ENCODE measurements at regions not wholly inside any gene's neighbourhood (a gene's known extent, or its start where the extent isn't known, plus 50 kb on each side); places are given as distances from the start of the nearest gene placed in this dataset.
A peak's percentile ranks its signal among the peaks of the same experiment; 100 is the strongest.
"Not testable (repeated sequence)": the region's sequence is repeated elsewhere in the genome, so short reads cannot be mapped to it uniquely, and the experiment has no call there.

DNA sequence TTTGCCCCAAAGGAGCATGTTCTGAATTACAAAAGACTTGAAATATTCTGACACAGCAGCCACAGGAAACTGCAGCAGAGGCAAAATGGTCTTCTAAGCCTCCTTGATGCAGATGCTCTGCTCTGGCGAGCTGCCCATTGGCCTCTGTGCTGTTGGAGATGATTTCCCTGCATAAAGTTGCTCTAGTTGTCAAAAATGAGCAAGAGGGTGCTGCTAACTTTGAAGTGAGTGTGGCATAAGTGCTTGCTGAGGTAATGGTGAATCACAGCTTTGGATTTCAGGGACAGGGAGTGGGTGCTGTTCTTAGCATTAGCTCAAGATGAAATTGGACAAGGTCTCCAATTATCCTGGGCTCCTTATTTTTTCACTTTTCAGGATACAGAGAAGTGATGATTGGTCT is 435.4 kb downstream of the TMEM135 start:
- no peak for DNase-seq (ENCODE audit: low read depth in 1 of 2, low spot score in 1 of 2)
- in situ Hi-C loops (cut with HindIII; ENCODE audit: low pct_unique_long_range_greater_than_20kb, low sequenced_read_pairs): no loop called here
- no peak for TF ChIP-seq JUND (IDR thresholded peaks at IDR 0.05; ENCODE audit: low read depth)

DNA sequence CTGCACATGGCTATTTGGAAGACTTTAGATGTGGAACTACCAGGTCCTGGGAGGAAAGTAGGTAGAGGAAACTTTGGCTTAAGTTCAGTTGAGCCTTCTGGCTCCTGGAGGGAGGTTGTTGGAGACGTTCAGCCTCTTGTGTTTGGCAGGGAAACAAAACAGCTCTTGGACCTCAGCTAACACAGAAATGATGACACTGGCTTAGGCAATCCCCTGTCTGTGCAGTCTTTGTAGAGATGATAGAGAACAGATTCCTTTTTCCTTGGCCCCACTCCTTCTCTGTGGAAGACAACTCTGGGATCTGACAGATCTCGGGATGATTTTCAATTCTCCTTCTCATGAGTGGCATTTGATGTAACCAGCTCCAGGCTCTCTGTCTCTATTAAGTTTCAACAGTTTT is 428.5 kb downstream of the TMEM135 start:
- in situ Hi-C loops (cut with HindIII; ENCODE audit: low pct_unique_long_range_greater_than_20kb, low sequenced_read_pairs): no loop called here
- no peak for DNase-seq (ENCODE audit: low read depth in 1 of 2, low spot score in 1 of 2)
- TF ChIP-seq JUND (IDR thresholded peaks at IDR 0.05; ENCODE audit: low read depth): no peak

DNA sequence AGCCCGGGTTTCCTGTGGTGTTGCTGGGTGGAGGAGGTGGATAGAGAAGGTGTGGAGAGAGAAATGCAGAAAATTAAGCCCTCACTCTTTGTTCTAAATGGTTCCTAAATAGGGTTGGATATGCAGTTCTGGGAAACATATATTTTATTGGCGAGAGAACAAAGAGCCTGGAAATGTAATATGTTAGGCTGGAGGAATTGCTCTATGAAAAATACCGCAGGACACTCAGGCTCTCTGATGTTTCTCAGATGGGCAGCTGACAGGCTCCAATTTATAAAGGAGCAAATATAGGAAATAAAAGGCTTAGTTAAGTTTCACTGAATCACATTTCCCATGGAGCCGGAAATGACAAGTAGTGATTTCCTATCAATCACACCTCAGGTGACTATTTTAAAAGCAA is 428.0 kb downstream of the TMEM135 start:
- TF ChIP-seq JUND (IDR thresholded peaks at IDR 0.05; ENCODE audit: low read depth): no peak
- no peak for DNase-seq (ENCODE audit: low read depth in 1 of 2, low spot score in 1 of 2)
- in situ Hi-C loops (cut with HindIII; ENCODE audit: low pct_unique_long_range_greater_than_20kb, low sequenced_read_pairs): no loop called here

DNA sequence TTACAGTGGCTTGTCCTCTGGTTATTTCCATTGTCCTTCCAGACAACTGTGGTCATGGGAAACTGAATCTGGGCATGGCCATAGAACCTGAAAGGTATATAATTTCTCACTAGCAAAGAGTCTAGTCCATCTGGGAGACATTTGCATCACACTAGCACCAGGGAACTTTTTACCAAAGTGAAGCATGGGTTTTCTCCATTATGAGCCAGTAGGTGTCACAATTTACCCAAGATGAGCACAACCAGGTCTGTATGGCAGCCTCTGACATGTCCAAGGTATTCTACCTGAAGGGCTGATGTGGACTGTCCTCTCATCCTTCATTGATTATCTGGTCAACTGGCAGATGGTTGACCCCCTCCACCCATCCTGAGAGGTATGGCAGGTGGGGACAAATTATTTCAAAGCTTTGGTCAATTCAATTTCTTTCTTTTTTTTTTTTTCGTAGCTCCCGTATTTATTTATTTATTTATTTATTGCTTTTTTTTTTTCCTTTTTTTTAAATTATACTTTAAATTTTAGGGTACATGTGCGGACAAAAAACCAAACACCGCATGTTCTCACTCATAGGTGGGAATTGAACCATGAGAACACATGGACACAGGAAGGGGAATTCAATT is 425.9 kb downstream of the TMEM135 start:
- in situ Hi-C loops (cut with HindIII; ENCODE audit: low pct_unique_long_range_greater_than_20kb, low sequenced_read_pairs): no loop called here
- DNase-seq (ENCODE audit: low read depth in 1 of 2, low spot score in 1 of 2): peak; percentile 60 to 82
- no peak for TF ChIP-seq JUND (IDR thresholded peaks at IDR 0.05; ENCODE audit: low read depth)

DNA sequence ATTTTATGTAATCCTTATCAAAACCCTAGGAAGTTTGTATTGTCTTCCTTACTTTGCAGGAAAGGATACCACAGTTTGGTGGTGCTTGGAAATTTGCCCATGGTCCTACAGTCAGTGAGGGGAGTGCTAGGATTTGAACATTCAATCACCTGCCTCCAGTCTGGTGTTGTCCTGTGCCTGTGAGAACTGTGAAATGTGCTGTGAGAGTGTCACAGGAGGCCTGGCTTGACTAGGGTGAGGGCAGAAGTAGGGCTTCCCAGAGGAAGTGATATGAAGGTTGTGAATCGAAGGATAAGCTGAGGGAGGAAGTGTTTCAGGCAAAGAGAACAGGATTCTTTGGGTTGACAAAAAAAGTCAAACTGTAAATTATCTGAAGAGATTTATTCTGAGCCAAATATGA is 424.4 kb downstream of the TMEM135 start:
- in situ Hi-C loops (cut with HindIII; ENCODE audit: low pct_unique_long_range_greater_than_20kb, low sequenced_read_pairs): no loop called here
- TF ChIP-seq JUND (IDR thresholded peaks at IDR 0.05; ENCODE audit: low read depth): no peak

DNA sequence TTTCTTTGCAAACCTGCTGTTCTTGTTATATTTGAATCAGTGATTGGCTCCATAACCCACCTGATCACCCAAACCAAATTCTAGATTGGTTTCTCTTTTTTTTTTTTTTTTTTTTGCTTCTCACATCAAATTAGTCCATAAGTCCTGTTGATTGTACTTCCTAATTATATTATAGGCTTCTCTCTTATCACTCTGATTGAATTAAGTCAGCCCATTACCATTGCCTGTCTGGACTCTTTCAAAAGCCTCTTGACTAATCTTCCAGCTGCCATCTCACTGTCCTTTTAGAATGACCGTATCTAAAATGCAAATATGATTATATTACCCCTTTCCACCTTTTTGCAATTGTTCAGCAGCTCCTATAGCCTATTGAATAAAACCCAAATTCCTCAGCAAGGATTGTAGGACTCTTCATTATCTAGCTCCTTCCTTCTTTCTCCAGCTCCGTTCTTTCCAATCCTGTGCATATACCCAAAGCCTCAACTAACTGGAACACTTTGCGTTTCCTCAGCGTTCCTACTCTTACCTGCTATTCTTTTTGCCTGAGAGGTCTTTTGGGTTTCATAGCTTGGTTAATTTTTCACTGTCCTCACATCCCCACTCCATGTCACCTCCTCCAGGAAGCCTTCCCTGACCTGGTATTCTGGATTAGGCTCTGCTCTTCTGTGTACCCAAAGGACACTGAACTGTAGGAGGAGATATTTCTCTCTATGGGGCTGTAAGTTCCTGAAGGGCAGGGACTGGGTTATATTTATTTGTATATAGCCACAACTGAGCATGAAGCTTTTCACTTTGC is 423.3 kb downstream of the TMEM135 start:
- no peak for TF ChIP-seq JUND (IDR thresholded peaks at IDR 0.05; ENCODE audit: low read depth)

More for the DNA sequence above, 424.4 kb downstream of the TMEM135 start:
- DNase-seq (ENCODE audit: low read depth in 1 of 2, low spot score in 1 of 2): no peak

DNA sequence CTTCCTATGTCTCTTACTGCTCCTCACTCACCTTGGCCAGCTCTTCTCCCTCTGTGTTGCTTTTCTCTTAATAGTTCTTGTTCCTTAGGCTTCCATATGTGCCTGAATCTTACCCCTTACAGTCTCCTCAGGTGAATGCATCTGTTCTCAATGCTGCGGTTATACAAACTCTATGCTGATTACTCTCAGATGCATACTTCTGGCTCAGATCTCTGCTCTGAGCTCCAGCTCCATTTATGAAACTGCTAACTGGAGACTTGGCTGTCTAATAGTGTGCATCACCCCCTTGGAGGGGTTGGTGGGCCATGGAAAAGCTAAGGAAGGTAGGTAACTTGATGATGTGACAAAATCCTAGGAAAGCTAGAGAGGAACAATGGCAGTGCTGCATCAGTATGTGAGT is 422.5 kb downstream of the TMEM135 start:
- TF ChIP-seq JUND (IDR thresholded peaks at IDR 0.05; ENCODE audit: low read depth): no peak
- in situ Hi-C loops (cut with HindIII; ENCODE audit: low pct_unique_long_range_greater_than_20kb, low sequenced_read_pairs): no loop called here
- DNase-seq (ENCODE audit: low read depth in 1 of 2, low spot score in 1 of 2): no peak

More for the DNA sequence above, 423.3 kb downstream of the TMEM135 start:
- DNase-seq (ENCODE audit: low read depth in 1 of 2, low spot score in 1 of 2): no peak
- in situ Hi-C loops (cut with HindIII; ENCODE audit: low pct_unique_long_range_greater_than_20kb, low sequenced_read_pairs): no loop called here

DNA sequence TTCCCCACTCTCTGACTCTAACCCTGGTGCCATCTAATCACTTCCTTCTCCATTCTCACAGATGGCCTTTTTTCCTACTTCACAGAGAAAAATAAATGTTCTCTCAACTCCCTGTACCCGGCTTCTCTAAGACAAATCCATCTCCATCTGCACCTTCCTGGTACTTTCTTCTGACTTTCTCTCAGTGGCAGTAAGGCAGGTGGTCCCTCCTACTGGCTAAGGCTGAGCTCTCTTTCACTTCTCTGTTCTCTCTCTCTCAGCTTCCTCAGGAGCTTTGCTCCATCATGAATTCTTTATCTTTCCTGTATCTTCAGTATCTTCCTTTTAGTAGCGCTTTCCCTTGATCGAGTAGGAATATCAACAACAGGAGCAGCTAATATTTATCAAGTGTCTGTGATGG is 421.6 kb downstream of the TMEM135 start:
- no peak for TF ChIP-seq JUND (IDR thresholded peaks at IDR 0.05; ENCODE audit: low read depth)
- in situ Hi-C loops (cut with HindIII; ENCODE audit: low pct_unique_long_range_greater_than_20kb, low sequenced_read_pairs): no loop called here

DNA sequence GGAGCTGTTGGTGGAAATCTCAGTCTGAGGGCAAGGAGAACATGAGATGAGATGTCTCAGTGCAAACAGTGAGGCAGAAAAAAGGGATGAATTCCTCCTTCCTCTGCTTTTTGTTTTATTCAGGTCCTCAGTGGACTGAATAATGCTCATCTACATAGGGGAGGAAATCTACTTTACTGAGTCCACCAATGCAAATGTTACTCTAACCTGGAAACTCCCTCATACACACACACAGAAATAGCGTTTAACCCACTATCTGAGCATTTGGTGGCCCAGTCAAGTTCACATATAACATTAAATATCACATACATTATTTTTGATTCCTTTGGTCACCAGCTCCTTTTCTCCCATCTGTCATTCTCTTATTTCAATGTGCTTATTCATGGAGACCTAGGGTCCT is 418.8 kb downstream of the TMEM135 start:
- no peak for TF ChIP-seq JUND (IDR thresholded peaks at IDR 0.05; ENCODE audit: low read depth)

More for the DNA sequence above, 421.6 kb downstream of the TMEM135 start:
- no peak for DNase-seq (ENCODE audit: low read depth in 1 of 2, low spot score in 1 of 2)

DNA sequence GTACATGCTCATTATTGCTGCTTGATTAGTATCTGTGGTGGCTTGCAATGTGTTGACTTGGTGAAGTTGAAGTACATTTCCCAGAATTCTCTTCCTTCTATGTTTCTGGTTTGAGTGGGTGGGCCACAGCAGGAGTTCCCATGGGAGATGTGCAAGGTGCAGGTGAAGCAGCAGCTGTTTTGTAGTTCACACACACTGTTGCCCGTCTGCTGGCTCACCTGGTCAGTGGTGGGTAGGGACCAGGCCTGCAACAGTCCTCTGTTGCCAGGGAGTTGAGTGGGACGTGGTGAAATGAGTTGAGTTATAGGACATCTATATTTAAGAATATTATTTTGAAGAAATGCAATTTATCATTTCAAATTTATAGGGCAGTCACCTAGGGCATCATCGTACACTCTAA is 417.4 kb downstream of the TMEM135 start:
- DNase-seq (ENCODE audit: low read depth in 1 of 2, low spot score in 1 of 2): no peak
- in situ Hi-C loops (cut with HindIII; ENCODE audit: low pct_unique_long_range_greater_than_20kb, low sequenced_read_pairs): no loop called here
- no peak for TF ChIP-seq JUND (IDR thresholded peaks at IDR 0.05; ENCODE audit: low read depth)

More for the DNA sequence above, 418.8 kb downstream of the TMEM135 start:
- in situ Hi-C loops (cut with HindIII; ENCODE audit: low pct_unique_long_range_greater_than_20kb, low sequenced_read_pairs): no loop called here
- DNase-seq (ENCODE audit: low read depth in 1 of 2, low spot score in 1 of 2): no peak

DNA sequence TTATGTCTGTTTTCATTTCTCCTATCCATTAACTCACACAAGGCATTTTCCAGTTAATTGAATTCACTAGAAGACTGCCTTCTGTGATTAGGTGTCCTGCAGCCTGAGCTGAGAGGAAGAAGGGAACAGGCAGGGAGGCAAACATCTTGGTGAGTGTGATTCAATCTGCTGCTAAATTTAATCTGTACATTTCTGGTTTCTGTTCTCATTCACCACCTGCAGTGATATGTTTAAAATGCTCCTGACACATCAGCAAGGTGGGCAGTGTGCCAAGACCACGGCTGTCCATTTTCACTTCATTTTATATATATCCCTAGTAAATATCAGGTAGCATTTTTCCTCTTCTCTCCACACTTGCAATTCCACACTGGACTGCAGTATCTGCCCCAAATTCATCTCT is 416.5 kb downstream of the TMEM135 start:
- in situ Hi-C loops (cut with HindIII; ENCODE audit: low pct_unique_long_range_greater_than_20kb, low sequenced_read_pairs): no loop called here
- DNase-seq (ENCODE audit: low read depth in 1 of 2, low spot score in 1 of 2): no peak

DNA sequence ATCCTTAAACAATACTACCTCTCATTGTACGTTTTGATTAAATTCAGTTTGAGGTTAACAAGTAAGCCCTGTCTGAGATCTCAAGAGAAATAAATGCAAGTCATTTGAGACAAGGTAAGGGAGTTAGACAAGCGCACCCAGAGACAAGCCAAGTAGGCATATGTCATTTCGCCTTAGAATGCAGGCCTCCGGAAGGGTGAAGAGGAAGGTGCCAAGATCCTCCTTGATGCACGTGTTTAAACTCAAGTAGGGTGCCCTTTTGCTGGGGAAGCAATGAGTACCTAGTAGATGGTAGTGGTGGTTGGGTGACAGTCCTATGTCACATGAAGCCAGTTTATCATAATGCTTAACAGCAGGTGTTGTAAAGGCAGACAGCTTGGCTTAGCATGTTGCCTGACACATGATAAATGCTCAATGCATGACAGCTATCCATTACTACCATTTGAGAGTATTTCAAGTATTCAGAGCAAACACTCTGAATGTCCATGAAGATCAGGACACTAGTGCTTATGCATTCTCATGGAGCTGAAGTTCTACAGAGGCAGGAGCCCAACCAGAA is 415.9 kb downstream of the TMEM135 start:
- no peak for TF ChIP-seq JUND (IDR thresholded peaks at IDR 0.05; ENCODE audit: low read depth)
- no peak for DNase-seq (ENCODE audit: low read depth in 1 of 2, low spot score in 1 of 2)
- in situ Hi-C loops (cut with HindIII; ENCODE audit: low pct_unique_long_range_greater_than_20kb, low sequenced_read_pairs): no loop called here

More for the DNA sequence above, 416.5 kb downstream of the TMEM135 start:
- TF ChIP-seq JUND (IDR thresholded peaks at IDR 0.05; ENCODE audit: low read depth): no peak

DNA sequence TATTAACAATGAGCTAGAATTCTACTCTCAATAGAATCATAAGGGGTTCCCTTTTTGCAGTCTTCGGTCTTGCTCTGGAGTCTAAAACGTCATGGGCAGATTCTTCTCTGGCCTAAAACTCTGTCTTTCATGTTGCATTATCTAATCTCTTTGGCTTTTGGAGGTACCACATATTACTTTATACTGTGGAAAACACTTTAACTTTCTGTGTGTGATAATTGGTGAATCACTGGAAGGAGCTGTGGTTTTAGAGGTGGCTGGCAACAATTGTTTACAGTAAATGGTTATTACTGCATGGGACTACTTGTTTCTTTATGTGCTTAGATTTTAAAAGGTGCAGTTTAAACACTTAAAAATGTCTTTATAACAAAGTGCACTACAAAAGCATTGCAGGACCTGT is 414.3 kb downstream of the TMEM135 start:
- in situ Hi-C loops (cut with HindIII; ENCODE audit: low pct_unique_long_range_greater_than_20kb, low sequenced_read_pairs); DNase-seq (ENCODE audit: low read depth in 1 of 2, low spot score in 1 of 2): not testable (repeated sequence)
